Activated CD4-positive, CD25-positive, alpha-beta regulatory T cell treated with anti-CD3 and anti-CD28 coated beads, Interleukin-2, amount 50 U/mL, for 16 hours (primary cell): ENCODE measurements at regions not wholly inside any gene's neighbourhood (a gene's known extent, or its start where the extent isn't known, plus 50 kb on each side); places are given as distances from the start of the nearest gene placed in this dataset.

Experiments
- DNase-seq: peaks from one replicate; pipeline ENCODE4 v3.0.0-alpha.2; 2020; ENCODE audit warnings: low read depth, low spot score

DNA sequence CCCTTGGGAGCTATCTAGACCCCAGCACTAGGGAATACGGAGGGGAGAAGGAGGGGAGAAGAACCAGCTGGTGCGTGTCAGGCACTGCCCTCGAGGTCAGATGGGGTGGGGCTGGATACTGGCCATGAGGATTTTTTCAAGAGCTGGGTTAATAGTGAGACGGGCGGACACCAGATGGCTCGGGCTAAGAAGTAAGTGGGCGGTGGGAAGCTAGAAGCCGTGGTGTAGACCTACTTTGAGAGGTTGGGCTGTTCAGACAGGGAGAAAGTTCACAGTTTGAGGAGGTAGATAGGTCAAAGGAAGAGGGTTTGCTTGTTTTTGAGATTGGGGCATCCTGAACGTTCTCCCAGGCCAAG is 303.8 kb downstream of the SEC14L1 start:
- DNase-seq, result no peak

DNA sequence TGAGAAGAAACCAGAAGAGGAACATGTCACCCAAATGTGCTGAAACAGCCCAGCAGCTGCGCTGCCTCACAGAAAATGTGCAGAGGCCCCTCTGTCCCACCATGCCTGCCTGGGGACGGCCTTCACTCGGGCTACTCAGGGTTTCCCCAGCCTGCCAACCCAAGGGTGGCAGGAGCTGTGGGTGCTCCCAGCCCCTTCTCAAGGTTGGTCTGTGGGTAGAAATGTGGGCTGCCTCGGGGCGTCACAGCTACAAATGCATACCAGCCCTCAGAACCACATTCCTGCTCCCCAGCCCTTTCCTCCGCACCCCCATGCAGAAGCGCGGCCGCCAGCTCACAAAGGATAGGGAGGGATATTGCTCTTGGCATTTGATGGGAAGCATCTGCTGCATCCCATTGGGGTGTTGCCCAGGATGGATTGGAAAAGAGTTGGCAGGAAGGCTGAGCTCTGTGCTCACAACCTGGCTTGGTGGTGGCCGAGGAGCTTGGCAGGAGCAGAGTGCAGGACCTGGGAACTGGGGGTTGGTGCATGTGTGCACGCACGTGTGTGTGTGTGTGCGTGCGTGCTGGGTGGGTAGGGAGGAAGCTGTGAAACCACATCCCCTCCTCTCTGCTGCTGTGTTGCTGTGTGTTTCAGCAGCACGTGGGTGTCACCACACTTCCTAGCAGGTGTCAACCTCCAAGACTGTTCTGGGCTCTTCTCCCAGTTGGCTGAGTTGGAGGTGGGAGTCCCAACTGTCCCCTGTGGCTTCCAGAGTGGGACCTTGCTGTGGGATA is 304.4 kb downstream of the SEC14L1 start:
- peak; percentile 64 for DNase-seq

DNA sequence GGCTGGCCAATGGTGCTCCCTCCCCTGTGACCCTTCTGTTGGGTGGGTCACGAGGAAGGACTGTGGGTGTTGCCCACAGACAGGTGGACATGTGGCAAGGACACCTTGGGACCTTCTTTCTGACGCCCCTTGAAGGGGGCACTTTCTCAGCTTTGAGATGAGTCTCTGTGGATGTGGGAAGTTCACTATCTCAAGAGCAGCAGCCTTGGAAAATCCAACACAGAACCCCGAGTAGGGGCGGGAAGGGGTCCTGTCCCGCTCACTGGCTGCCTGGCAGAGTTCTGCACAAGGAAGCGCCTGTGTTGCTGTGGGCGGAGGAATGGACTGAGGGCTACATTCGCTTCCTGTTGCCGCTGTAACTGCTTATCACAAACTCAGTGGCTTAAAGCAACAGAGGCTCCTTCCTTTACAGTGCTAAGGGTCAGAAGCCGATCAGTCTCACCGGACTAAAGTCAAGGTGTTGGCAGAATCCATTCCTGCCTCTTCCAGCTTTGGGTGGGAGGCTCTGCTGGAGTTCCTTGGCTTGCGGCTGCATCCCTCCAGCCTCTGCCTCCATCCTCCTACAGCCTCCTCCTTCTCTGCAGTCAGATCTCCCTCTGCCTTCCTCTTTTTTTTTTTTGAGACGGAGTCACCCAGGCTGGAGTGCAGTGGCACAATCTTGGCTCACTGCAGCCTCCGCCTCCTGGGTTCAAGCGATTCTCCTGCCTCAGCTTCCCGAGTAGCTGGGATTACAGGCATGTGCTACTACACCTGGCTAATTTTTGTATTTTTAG is 305.2 kb downstream of the SEC14L1 start:
- DNase-seq, result no peak

DNA sequence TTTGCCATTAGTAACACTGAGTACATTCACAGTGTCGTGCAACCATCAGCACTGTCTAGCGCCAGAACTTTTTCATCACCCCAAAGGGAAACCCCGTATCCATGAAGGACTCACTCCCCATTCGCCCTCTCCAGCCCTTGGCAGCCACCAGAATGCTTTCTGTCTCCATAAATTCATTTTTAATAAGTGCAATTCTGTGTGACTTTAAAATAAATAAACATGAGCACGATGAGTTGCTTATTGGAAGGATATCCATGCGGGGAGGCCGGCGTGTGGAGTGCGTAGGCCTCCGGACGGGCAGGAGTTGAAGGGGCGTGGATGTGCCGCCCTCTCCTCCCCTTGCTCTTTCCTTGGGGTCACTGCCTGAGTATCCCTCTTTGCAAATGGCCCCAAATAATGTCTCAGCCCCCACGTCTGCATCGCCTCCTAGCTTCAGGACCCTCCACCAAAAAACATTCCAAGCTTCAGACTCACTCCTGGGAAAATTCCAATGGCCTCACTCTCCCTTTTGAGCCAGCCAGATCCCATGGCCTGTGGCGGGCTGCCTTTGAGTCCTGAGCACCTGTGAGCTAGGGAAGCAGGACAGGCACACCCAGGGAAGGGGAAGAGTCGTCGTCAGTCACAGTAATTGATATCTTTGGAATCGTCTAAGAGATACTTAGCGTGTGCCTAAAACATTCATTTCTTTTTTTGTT is 306.3 kb downstream of the SEC14L1 start:
- DNase-seq, result no peak

DNA sequence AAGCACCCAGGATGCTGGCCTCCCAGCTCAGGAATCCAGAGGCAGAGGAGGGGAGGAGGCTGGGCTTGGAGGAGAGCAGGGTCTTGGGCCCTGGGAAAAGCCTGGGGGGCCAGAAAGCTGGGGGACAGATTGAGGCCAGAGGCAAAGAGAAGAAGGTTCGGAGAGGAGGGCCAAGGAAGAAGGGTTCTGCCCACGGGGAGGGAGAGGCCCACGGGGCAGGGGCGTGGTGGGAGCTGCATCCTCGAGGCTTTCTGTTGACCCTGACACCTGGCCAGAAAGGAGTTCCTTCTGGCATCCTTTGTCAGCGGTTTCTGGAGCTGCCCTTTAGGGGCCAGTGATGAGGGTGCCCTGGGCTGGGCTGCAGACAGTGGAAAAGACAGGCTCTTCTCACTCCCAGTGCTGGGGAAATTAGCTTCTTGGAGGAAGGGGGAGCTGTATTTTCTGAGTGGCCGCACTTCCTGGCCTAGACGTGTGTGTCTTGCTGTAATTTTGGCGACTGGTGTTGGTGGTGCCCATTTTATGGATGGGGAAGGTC is 308.7 kb downstream of the SEC14L1 start:
- DNase-seq, result no peak

DNA sequence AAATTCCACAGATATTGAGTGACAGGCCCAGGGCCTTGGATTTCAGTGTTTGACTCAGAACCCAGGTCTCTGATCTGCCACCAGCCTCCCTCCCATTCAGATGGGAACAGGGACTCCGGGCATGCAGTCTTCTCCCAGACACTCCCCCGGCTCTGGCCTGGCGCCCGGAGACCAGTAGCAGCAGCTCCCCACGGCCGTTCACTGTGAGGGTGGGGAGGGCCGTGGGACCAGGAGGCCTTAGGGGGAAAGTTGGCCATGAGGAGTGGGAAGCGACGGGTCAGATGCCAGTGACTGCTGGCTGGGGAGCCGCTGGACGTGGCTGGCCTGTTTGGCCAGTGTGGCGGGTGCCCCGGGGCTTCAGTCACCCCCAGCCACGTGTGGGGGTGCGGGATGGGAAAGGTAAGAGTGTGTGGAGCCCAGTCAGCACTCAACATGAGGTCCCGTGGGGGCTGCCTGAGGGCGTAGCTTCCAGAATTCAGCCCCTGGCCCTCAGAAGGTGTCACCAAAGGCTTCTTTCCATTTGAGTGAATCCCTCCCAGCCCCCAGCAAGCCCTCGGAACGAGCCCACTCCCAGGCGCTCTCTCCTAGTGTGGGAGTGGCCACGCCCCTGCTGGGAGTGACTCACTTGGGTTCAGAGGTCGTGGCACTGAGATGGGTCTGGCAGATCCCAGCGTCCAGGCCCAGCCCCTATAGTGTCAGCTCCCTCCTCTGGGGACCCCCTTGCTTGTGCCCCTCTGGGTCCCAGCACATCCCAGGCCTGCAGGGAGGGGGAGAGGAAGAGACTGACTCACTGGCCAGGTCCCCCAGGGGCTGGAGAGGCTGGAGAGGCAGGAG is 309.4 kb downstream of the SEC14L1 start:
- no peak for DNase-seq

DNA sequence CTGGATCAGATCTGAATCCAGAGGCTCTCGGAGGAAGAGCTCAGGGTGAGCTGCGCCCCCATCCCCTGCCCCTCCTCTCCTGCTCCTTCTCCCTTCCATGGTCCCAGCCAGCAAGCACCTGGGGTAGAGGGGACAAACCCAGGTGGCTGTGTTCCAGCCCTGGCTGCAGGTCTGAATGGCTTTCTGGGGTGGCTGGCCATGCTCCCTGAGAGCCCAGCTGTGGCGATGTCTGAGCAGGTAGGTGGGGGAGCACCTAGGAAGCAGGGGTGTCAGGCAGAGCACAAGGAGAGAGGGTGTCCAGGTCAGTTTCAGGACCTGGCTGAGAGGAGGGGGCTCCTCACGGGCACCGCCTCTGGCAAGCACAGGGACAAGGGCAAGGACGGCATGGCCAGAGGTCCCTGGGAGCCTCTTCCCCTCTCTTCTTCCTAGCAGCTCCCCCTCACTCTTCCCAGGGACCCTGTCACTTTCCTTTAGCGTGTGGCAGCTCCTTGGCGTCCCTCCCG is 310.0 kb downstream of the SEC14L1 start:
- DNase-seq, result no peak

DNA sequence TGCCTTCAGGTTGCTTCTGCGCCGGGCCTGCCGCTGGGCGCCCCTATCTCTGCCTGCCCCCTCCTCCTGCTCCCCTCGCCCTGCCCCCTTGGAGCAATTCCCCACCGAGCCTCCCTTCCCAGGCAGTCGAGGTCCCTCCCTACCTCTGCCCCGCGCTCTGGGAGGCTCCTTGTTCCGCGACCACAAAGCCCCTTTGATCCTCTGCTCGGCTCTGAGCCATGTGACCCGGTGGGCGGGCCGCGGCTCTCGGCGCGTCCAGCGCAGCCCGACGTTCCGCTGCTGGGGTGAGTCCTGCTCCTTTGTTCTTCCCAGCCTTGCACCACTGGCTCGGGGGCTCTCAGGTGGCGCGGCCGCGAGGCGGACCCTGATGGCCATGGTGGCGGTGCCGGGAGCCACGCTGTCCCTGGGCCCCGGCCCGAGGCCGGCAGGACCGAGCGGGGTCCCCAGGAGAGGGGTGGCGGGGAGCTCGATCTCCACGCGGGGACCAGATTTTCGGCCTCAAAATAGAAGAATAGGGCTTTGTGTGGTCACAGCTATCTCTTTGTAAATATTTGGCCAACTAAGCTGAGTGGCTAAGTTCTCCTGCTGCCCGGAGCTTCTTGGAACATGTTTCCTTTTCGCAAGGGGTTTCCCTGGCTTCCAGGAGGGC is 310.6 kb downstream of the SEC14L1 start:
- DNase-seq, result no peak

DNA sequence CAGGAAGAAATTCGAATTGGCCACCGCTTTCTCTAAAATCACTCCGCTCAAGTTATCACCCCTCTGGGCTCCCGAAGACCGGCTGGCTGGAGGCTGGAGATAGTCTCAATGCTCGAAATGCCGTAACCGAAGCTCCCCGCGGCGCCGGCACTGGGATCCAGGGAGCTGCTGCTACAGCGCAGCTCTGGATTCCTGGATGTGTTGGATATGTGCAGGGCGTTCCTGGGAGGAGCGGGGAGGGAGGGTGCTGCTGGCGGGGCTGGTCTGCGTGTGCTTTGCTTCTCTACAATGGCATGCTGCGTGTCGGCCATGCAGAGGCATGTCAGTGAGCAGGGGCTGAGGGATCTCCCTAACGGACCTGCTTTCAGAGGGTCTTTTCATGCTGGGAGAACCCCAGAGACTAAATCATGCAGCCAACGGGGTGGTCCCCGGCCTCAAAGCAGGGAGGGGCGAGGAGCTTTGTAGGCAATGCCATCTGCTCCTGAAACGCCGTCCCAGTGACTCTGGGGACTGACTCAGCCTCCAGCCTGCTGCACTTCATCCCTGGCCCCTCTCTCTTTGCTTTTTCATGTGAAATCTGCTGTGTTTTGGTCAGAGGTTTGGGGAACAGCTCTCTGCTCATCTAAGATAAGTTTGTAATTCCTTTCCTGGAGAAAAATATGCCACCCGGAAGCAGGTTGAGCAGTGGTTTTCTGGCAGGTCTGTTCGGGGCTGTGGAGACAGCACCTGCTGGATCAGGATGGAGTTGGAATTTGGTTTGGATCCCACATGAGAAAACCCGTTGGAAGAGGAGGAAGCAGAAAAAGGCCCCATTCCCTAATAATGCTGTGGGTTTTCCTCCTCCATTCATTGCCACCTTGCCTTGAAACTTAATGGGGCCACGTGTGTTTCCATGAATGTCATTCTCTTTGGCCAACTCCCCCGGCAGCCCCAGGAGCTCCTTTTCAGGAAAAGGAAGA is 311.4 kb downstream of the SEC14L1 start:
- no peak for DNase-seq

DNA sequence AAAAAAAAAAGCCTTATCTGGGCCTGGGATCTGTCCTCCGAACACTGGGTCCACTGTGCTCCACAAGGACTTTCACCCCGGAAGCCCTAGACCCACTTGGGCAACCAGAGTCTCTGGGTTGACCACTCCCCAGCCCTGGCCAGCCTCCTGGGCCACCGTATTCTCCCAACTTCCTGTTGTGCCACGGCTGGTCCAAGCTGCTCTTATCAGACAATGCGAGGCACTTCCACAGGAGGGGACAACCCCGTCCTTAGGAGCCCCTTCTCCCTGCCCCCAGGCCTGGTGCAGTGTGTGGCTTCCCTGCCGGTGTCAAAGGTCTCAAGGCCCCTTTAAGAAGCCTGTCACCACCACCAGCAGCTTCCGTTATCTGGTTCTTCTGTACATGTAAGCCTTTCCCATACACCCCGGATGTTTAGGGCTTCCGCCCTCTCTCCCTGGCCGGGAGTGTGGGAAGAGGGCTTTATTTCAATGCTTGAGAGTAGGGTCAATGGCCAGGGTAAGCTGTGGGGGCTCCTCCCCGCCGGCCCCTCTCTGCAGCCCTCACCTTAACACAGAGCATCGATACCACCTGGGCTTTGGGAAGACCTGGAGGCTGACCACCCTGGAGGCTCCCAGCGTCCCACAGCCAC is 313.0 kb downstream of the SEC14L1 start:
- no peak for DNase-seq

DNA sequence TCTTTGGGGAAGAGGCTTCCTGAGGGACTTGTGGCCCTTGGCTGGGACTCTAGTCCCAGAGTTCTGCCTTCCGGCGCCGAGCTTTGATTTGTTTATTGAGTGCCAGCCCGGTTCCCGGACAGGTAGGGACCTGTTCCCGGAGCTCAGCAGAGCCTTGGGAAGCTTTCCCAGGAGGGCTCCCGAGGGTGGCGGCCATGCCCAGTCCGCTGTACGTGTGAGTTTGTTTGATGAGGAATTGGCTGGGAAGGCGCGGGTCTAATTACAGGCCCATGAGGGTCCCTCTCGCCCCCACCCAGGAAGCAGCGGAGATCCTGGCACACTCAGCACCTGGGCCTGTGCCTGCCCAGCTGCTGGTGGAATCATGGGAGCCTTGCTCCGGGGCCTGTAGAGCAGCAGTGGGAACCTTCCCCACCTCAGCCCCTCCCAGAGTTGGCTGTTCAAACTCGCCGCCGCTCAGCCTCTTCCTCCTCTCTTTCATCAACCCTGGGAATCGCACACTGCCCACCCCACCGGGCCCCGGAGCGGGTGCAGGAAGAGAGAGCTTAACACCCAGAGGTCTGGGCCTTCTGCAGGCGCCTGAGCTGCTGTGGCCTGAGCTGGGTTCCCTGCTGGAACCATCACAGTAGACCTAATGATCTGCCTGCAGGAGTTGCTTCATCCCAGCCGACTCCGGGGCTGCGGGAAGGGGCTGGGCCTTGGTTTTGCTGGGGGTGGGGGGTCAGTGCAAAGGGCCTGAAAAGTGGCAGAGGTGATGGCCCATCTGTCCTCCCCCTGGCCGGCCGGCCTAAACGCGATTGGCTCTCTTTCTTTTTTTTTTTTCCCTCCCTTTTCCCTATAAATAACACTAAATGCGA is 313.7 kb downstream of the SEC14L1 start:
- no peak for DNase-seq

DNA sequence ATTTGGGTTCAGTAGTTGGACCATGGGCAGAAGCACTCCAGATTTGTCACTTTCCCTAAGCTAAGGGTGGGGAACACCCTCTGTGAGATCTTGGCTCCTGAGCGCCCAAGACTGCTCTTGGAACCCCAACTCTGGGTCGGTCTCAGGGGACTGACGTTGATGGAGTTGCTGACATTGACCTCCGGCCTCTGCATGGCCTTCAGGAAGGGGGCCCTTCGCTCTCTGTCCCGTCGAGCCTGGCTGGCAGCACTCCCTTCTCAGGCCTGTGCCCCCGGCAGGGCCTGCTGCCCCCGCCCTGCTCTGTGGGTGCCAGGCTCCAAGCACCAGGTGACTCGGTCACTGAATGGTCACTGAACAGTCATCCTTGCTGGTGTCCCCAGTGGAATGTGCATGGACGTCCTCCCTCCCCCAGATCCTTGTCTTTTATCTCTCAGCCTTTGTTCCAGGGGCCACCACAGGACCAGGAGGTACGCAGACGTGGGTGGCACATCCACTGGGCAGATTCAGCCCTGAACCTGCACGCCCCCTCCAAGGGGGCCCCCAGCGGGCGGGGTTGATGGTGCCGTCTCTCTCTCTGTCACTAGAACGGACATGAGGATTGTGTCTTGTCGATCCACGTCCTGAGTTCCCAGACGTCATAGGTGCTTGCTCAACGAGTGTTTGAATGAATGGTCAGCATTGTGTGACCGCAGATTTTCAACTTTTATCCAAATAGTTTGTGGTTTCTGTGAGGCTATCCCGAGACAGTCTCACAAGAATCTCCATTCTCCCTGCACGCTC is 314.5 kb downstream of the SEC14L1 start:
- no peak for DNase-seq

DNA sequence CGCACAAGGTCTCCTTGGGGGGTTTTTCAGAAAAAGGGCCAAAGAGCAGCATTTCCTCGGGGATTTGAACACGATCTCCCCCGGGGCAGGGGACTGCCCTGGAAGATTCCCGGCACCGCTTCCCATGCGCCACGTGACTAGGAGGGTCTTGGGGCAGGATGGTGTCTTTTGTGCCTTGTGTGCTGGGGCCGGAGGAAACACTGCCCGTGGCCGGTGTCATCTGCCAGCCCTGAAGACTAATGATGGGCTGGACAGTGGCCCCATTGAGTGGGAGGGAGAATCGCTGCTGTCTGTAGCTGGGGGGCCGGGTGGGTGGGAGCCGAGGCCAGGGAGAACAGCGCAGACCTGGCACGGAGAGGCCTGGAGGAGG is 315.1 kb downstream of the SEC14L1 start:
- no peak for DNase-seq

DNA sequence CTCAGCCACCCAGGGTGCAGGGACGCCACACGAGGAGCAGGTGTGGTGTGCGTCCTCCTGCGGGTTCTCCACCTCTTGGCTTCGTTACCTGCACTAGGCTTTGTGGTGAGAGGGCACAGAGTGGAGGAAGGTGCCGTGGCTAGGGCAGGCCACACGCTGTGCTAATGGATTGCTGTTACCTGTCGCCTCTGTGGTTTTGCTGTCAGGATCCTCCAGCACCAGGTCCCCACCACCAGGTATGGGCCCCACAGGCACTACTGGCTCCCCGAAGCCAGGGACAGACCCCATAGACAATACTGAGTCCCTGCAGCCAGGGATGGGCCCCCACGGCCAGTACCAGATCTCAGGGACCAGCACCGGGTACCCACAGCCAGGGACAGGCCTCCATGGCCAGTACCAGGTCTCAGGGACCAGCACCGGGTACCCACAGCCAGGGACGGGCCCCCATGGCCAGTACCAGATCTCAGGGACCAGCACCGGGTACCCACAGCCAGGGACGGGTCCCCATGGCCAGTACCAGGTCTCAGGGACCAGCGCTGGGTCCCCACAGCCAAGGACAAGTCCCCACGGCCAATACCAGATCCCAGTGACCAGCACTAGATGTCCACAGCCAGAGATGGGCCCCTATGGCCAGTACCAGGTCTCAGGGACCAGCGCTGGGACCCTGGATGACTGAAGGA is 315.6 kb downstream of the SEC14L1 start:
- DNase-seq, result no peak

DNA sequence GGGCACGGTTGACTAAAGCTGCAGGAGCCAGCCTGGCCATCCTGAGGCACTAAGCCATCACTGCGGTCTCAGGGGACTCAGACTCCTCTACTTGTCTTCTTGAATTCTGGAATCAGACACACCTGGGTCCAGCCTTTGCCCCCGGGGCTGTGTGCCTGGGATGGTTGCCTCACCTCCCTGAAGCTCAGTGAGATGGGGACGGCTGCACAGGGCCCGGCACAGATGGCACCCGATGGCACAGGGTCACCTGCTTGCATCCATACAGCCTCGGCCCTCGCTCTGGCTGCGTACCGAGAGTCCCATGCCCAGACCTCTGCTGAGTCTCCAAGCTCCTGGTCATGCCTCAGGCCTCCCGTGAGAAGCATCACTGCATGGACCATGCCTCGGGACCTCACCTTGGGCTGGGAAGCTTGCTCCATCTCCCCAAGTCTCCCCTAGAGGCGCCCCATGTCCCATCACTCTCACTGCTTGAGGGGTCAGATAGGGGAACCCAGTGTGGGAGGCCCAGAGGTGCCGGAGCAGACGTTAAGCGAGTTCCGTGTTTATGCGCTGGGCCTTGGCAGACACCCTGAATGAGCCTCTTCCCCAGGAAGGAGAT is 316.3 kb downstream of the SEC14L1 start:
- DNase-seq, result no peak

DNA sequence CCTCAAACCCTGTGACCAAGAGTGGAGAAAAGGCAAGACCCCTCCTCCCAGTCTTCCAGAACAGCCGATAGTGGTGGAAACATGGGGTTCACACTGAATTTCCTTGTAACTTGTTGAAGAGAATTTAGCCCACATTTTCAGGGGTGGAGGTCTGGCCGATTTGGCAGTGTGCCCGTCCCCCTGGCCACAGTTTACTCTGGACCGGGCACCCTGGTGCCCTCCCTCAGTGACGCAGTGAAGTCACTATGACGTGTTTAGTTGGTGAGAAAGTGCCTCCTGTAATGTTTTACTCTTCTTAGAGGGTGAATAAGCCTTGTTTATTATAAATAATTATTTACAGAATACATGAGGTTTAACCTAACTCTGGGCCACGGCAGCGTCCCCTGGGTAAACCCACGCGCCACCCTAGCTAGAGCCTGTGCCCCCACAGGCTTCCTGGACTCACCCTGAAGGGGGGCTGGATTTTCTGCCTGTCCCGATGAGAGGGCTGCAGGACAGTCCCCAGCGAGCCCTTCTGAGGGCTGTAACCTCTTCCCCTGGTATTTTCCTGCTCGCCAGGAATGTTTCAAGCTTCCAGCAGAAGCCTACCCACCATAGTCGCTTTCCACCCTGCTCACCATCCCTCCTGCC is 316.9 kb downstream of the SEC14L1 start:
- DNase-seq, result no peak
